MG63 (cell line): ENCODE measurements at regions not wholly inside any gene's neighbourhood (a gene's known extent, or its start where the extent isn't known, plus 50 kb on each side); places are given as distances from the start of the nearest gene placed in this dataset.

Source experiments
- DNase-seq: peaks from one replicate; pipeline ENCODE4 v3.0.0-alpha.2; 2020
- H3K27me3 ChIP-seq: fragments of 250-450 bp; sonication (Bioruptor Pico); 2 replicates; pipeline ENCODE4 v1.5.1; 2020; ENCODE audit warnings: mild to moderate bottlenecking, moderate library complexity
- H3K36me3 ChIP-seq: fragments of 250-450 bp; sonication (Bioruptor Pico); 2 replicates; pipeline ENCODE4 v1.5.1; 2020; ENCODE audit warnings: mild to moderate bottlenecking, moderate library complexity
- H3K4me3 ChIP-seq: fragments of 250-450 bp; sonication (Bioruptor Pico); 2 replicates; pipeline ENCODE4 v1.5.1; 2020; ENCODE audit warnings: mild to moderate bottlenecking, moderate library complexity
- H3K9me3 ChIP-seq: fragments of 250-450 bp; sonication (Bioruptor Pico); 2 replicates; pipeline ENCODE4 v1.5.1; 2020; ENCODE audit warnings: mild to moderate bottlenecking, moderate library complexity

- H3K4me3 ChIP-seq: no peak overlapping the region
- H3K36me3 ChIP-seq: no peaks in the 10 kb centered on the region
- no peak for DNase-seq
- 0 out of 2 replicates have a peak, but pooled peaks cover 2% of the 10 kb centered on the region for H3K9me3 ChIP-seq
- no peaks in the 10 kb centered on the region for H3K27me3 ChIP-seq
Observed at GRCh38 chr20:52676283-52676995, 295.7 kb upstream of the TSHZ2 start.

GRCh38 chr20:52675375-52675774, 296.8 kb upstream of the TSHZ2 start:
- DNase-seq: no peak
- Histone ChIP-seq H3K27me3 (no peaks in the 10 kb centered on the region), H3K4me3 (no peak overlapping the region), H3K9me3 (no peaks in the 10 kb centered on the region), H3K36me3 (no peaks in the 10 kb centered on the region)

- no peaks in the 10 kb centered on the region for H3K9me3 ChIP-seq
- no peak for DNase-seq
- no peaks in the 10 kb centered on the region for H3K27me3 ChIP-seq
- H3K36me3 ChIP-seq: no peaks in the 10 kb centered on the region
- H3K4me3 ChIP-seq: no peak overlapping the region
Observed at GRCh38 chr20:52668626-52669025, 303.5 kb upstream of the TSHZ2 start.

GRCh38 chr20:52667358-52667757, 304.8 kb upstream of the TSHZ2 start:
- Histone ChIP-seq H3K4me3 (no peak overlapping the region), H3K27me3 (no peaks in the 10 kb centered on the region), H3K36me3 (no peaks in the 10 kb centered on the region), H3K9me3 (no peaks in the 10 kb centered on the region)
- DNase-seq: no peak

- H3K36me3 ChIP-seq: no peaks in the 10 kb centered on the region
- DNase-seq: no peak
- no peak overlapping the region for H3K4me3 ChIP-seq
- H3K27me3 ChIP-seq: no peaks in the 10 kb centered on the region
- no peaks in the 10 kb centered on the region for H3K9me3 ChIP-seq
Observed at GRCh38 chr20:52665441-52665840, 306.7 kb upstream of the TSHZ2 start.

- Histone ChIP-seq H3K36me3 (no peaks in the 10 kb centered on the region), H3K9me3 (no peaks in the 10 kb centered on the region), H3K4me3 (no peak overlapping the region), H3K27me3 (no peaks in the 10 kb centered on the region)
- no peak for DNase-seq
Observed at GRCh38 chr20:52655395-52655794, 316.8 kb upstream of the TSHZ2 start.

GRCh38 chr20:52654567-52654966, 317.6 kb upstream of the TSHZ2 start:
- no peak for DNase-seq
- Histone ChIP-seq H3K36me3 (no peaks in the 10 kb centered on the region), H3K27me3 (no peaks in the 10 kb centered on the region), H3K9me3 (no peaks in the 10 kb centered on the region), H3K4me3 (no peak overlapping the region)

GRCh38 chr20:52652271-52652670, 319.9 kb upstream of the TSHZ2 start:
- no peak overlapping the region for H3K4me3 ChIP-seq
- H3K9me3 ChIP-seq: no peaks in the 10 kb centered on the region
- no peaks in the 10 kb centered on the region for H3K36me3 ChIP-seq
- no peak for DNase-seq
- no peaks in the 10 kb centered on the region for H3K27me3 ChIP-seq

GRCh38 chr20:52649727-52650126, 322.4 kb upstream of the TSHZ2 start:
- DNase-seq: no peak
- Histone ChIP-seq H3K27me3 (no peaks in the 10 kb centered on the region), H3K4me3 (no peak overlapping the region)

GRCh38 chr20:52645822-52646221, 326.3 kb upstream of the TSHZ2 start:
- DNase-seq: no peak
- no peaks in the 10 kb centered on the region for H3K9me3 ChIP-seq

More at GRCh38 chr20:52649727-52650126, 322.4 kb upstream of the TSHZ2 start:
- Histone ChIP-seq H3K9me3 (no peaks in the 10 kb centered on the region), H3K36me3 (no peaks in the 10 kb centered on the region)

GRCh38 chr20:52643034-52643433, 329.1 kb upstream of the TSHZ2 start:
- Histone ChIP-seq H3K36me3 (no peaks in the 10 kb centered on the region), H3K9me3 (no peaks in the 10 kb centered on the region), H3K27me3 (no peaks in the 10 kb centered on the region), H3K4me3 (no peak overlapping the region)
- DNase-seq: no peak

More at GRCh38 chr20:52645822-52646221, 326.3 kb upstream of the TSHZ2 start:
- no peaks in the 10 kb centered on the region for H3K27me3 ChIP-seq
- no peak overlapping the region for H3K4me3 ChIP-seq
- no peaks in the 10 kb centered on the region for H3K36me3 ChIP-seq

GRCh38 chr20:52637201-52637600, 335.0 kb upstream of the TSHZ2 start:
- H3K9me3 ChIP-seq: no peaks in the 10 kb centered on the region
- H3K36me3 ChIP-seq: no peaks in the 10 kb centered on the region
- no peak overlapping the region for H3K4me3 ChIP-seq
- DNase-seq: no peak
- H3K27me3 ChIP-seq: peaks cover 2% of the 10 kb centered on the region; the same call in 1 of the 2 replicates

GRCh38 chr20:52631469-52631868, 340.7 kb upstream of the TSHZ2 start:
- peaks cover 2% of the 10 kb centered on the region; the same call in 1 of the 2 replicates for H3K27me3 ChIP-seq

GRCh38 chr20:52630138-52630537, 342.0 kb upstream of the TSHZ2 start:
- H3K4me3 ChIP-seq: no peak overlapping the region
- peaks cover 2% of the 10 kb centered on the region; the same call in 1 of the 2 replicates for H3K27me3 ChIP-seq
- DNase-seq: no peak
- no peaks in the 10 kb centered on the region for H3K9me3 ChIP-seq
- no peaks in the 10 kb centered on the region for H3K36me3 ChIP-seq

More at GRCh38 chr20:52631469-52631868, 340.7 kb upstream of the TSHZ2 start:
- Histone ChIP-seq H3K9me3 (no peaks in the 10 kb centered on the region), H3K36me3 (no peaks in the 10 kb centered on the region), H3K4me3 (no peak overlapping the region)
- DNase-seq: no peak

GRCh38 chr20:52624281-52624680, 347.9 kb upstream of the TSHZ2 start:
- H3K27me3 ChIP-seq: no peaks in the 10 kb centered on the region
- DNase-seq: no peak
- H3K4me3 ChIP-seq: no peak overlapping the region

GRCh38 chr20:52622081-52622480, 350.1 kb upstream of the TSHZ2 start:
- no peaks in the 10 kb centered on the region for H3K27me3 ChIP-seq
- DNase-seq: no peak
- H3K9me3 ChIP-seq: no peaks in the 10 kb centered on the region
- no peak overlapping the region for H3K4me3 ChIP-seq
- no peaks in the 10 kb centered on the region for H3K36me3 ChIP-seq

More at GRCh38 chr20:52624281-52624680, 347.9 kb upstream of the TSHZ2 start:
- Histone ChIP-seq H3K9me3 (no peaks in the 10 kb centered on the region), H3K36me3 (no peaks in the 10 kb centered on the region)

- Histone ChIP-seq H3K36me3 (no peaks in the 10 kb centered on the region), H3K27me3 (no peaks in the 10 kb centered on the region), H3K9me3 (no peaks in the 10 kb centered on the region), H3K4me3 (no peak overlapping the region)
- no peak for DNase-seq
Observed at GRCh38 chr20:52621401-52621800, 350.8 kb upstream of the TSHZ2 start.

GRCh38 chr20:52619671-52620070, 352.5 kb upstream of the TSHZ2 start:
- H3K27me3 ChIP-seq: peaks cover 7% of the 10 kb centered on the region
- H3K4me3 ChIP-seq: no peak overlapping the region
- DNase-seq: no peak
- H3K9me3 ChIP-seq: 0 out of 2 replicates have a peak, but pooled peaks cover 2% of the 10 kb centered on the region
- H3K36me3 ChIP-seq: no peaks in the 10 kb centered on the region
